HepG2 (cell line): ENCODE measurements at regions not wholly inside any gene's neighbourhood (a gene's known extent, or its start where the extent isn't known, plus 50 kb on each side); places are given as distances from the start of the nearest gene placed in this dataset.
A peak's percentile ranks its signal among the peaks of the same experiment; 100 is the strongest.

Source experiments
- ATAC-seq: fragments of 200-7000 bp; cut with Tn5 transposase; 3 replicates; pipeline ENCODE4 v1.9.1; 2020; ENCODE audit warnings: mild to moderate bottlenecking, moderate library complexity
- BruUV-seq: library from RNA; stranded (reverse); fragments of 400-500 nt; replicated peaks from 2 replicates; lab custom pipeline; 2021; lab: Mats Ljungman, UMichigan
- CTCF ChIA-PET: fragments of 300-600 bp; formaldehyde crosslinking; extraction: SDS; loops from one replicate; lab custom pipeline; 2021; ENCODE audit warnings: low total read pairs, inconsistent platforms, low intra/inter-chr PET ratio; lab: Yijun Ruan, JAX
- POLR2A ChIA-PET: fragments of 350-600 bp; sonication (Branson Sonifier 250); formaldehyde crosslinking; loops from one replicate; lab custom pipeline; 2020; ENCODE audit warnings: antibody characterized with exemption, inconsistent platforms; lab: Yijun Ruan, JAX
- DNase-seq: peaks from one replicate; pipeline ENCODE4 v3.0.0-alpha.2; 2015; ENCODE audit warnings: low spot score
- FAIRE-seq: peaks from 3 replicates; lab custom pipeline; 2011; peaks lifted over from hg19 to GRCh38; lab: Jason Lieb, UNC
- H2AFZ ChIP-seq: one replicate; pipeline ENCODE4 v1.6.1; 2011; ENCODE audit warnings: low read length, inconsistent platforms
- H3K27ac ChIP-seq: fragments of 300-600 bp; 3 replicates; pipeline ENCODE4 v1.8.0; 2011; ENCODE audit warnings: mixed run types, mild to moderate bottlenecking, mixed read lengths, low read length, inconsistent platforms; ENCODE audit not compliant: insufficient read depth; ENCODE audit errors: extremely low read length
- H3K27me3 ChIP-seq, 2 experiments: fragments of 200-600 bp in 1 of 2; 2 replicates in 1 of 2; 3 replicates in 1 of 2; pipeline versions ENCODE4 v1.6.0 to v1.8.0; 2011; ENCODE audit warnings: low read length in 2 of 2, mild to moderate bottlenecking in 2 of 2, moderate library complexity in 2 of 2, inconsistent platforms in 1 of 2; ENCODE audit not compliant: insufficient read depth in 2 of 2, control insufficient read depth in 1 of 2
- H3K36me3 ChIP-seq, 2 experiments: fragments of 200-600 bp in 1 of 2; replicated peaks in 1 of 2; 2 replicates in 1 of 2; 3 replicates in 1 of 2; pipeline versions ENCODE4 v1.5.1 to v1.8.0; 2011; ENCODE audit warnings: low read length in 2 of 2, inconsistent platforms in 1 of 2; ENCODE audit not compliant: insufficient read depth in 2 of 2, control insufficient read depth in 1 of 2
- H3K4me1 ChIP-seq: 2 replicates; pipeline ENCODE4 v1.5.1; 2012; ENCODE audit warnings: low read length, inconsistent platforms; ENCODE audit not compliant: insufficient read depth
- H3K4me2 ChIP-seq: 2 replicates; pipeline ENCODE4 v1.6.0; 2011; ENCODE audit warnings: low read depth, low read length, inconsistent platforms
- H3K4me3 ChIP-seq, 3 experiments: fragments of 200-600 bp in 1 of 3; sonication (generic), shearing (Covaris generic) in 1 of 3; replicated peaks in 1 of 3; 2 replicates each; pipeline ENCODE4 v1.5.1; 2011 to 2016; ENCODE audit warnings: low read length in 3 of 3, inconsistent platforms in 2 of 3, low read depth in 2 of 3, mild to moderate bottlenecking in 2 of 3, control low read depth in 1 of 3, mixed read lengths in 1 of 3; ENCODE audit not compliant: insufficient read depth in 1 of 3
- H3K79me2 ChIP-seq: one replicate; pipeline ENCODE4 v1.6.1; 2011; ENCODE audit warnings: low read length, inconsistent platforms; ENCODE audit not compliant: insufficient read depth
- H3K9ac ChIP-seq: 2 replicates; pipeline ENCODE4 v1.6.0; 2011; ENCODE audit warnings: mild to moderate bottlenecking, low read depth, low read length, inconsistent platforms; ENCODE audit not compliant: insufficient read depth
- H3K9me3 ChIP-seq: 2 replicates; pipeline ENCODE4 v1.5.1; 2012; ENCODE audit warnings: mild to moderate bottlenecking, low read length
- H4K20me1 ChIP-seq: 2 replicates; pipeline ENCODE4 v1.6.0; 2011; ENCODE audit warnings: inconsistent platforms, mild to moderate bottlenecking, low read length, moderate library complexity; ENCODE audit not compliant: insufficient read depth
- CHD2 ChIP-seq: IDR thresholded peaks from 2 replicates; pipeline ENCODE4 v1.6.1; 2011; ENCODE audit warnings: low read depth, low read length, improper control_type of control experiment
- CREBL2 ChIP-seq: sonication (generic); formaldehyde crosslinking; IDR thresholded peaks from 2 replicates; pipeline ENCODE4 v1.8.1; 2023; ENCODE audit warnings: missing genetic modification reagents, mild to moderate bottlenecking, borderline replicate concordance
- NRL ChIP-seq: sonication (generic); formaldehyde crosslinking; IDR thresholded peaks from 2 replicates; pipeline ENCODE4 v1.5.0; 2020; ENCODE audit warnings: missing genetic modification reagents, mild to moderate bottlenecking, moderate library complexity, borderline replicate concordance
- PITX1 ChIP-seq: sonication (generic); formaldehyde crosslinking; IDR thresholded peaks from 2 replicates; pipeline ENCODE4 v1.5.1; 2020; ENCODE audit warnings: mild to moderate bottlenecking, missing genetic modification reagents
- RORA ChIP-seq: sonication (generic); formaldehyde crosslinking; IDR thresholded peaks from 2 replicates; pipeline ENCODE4 v1.5.0; 2020; ENCODE audit warnings: mild to moderate bottlenecking, missing genetic modification reagents, moderate library complexity
- SP4 ChIP-seq: sonication (generic); formaldehyde crosslinking; IDR thresholded peaks from 2 replicates; pipeline ENCODE4 v1.8.1; 2023; ENCODE audit warnings: mild to moderate bottlenecking, missing genetic modification reagents
- SRF ChIP-seq: IDR thresholded peaks from 2 replicates; pipeline ENCODE4 v1.6.1; 2011; ENCODE audit warnings: mild to moderate bottlenecking, low read depth, low read length, moderate library complexity
- ZNF263 ChIP-seq: sonication (generic); formaldehyde crosslinking; IDR thresholded peaks from 2 replicates; pipeline ENCODE4 v1.4.0; 2020; ENCODE audit warnings: missing genetic modification reagents
- ZNF790 ChIP-seq: sonication (generic); formaldehyde crosslinking; IDR thresholded peaks from 2 replicates; pipeline ENCODE4 v1.8.0; 2022; ENCODE audit warnings: missing genetic modification reagents, mild to moderate bottlenecking, borderline replicate concordance
- ZSCAN20 ChIP-seq: sonication (generic); formaldehyde crosslinking; IDR thresholded peaks from 2 replicates; pipeline ENCODE4 v1.4.0; 2020; ENCODE audit warnings: missing genetic modification reagents, mild to moderate bottlenecking, borderline replicate concordance
- ZSCAN30 ChIP-seq: sonication (generic); formaldehyde crosslinking; IDR thresholded peaks from 2 replicates; pipeline ENCODE4 v1.5.0; 2020; ENCODE audit warnings: mild to moderate bottlenecking, missing genetic modification reagents
- WGBS: methylation state at CpG from one replicate; pipeline ENCODE4 v1.1.6; 2017; ENCODE audit warnings: low lambda C conversion rate; 5-methylcytosine and 5-hydroxymethylcytosine counted together
- in situ Hi-C: cut with HindIII; loops from 2 replicates; pipeline ENCODE4 v1.10.0; 2017; ENCODE audit warnings: low pct_unique_long_range_greater_than_20kb; ENCODE audit not compliant: extremely low pct_ligation_motif_present
- intact Hi-C: fragments of 100-400 bp; cut with micrococcal nuclease; formaldehyde crosslinking; loops from one replicate; pipeline ENCODE4 v1.10.0; 2022; ENCODE audit not compliant: unreplicated experiment
- TF ChIP-seq, protein P1 (sequence below): IDR thresholded peaks from 2 replicates; pipeline ENCODE4 v1.6.1; 2016; ENCODE audit warnings: low read depth, missing genetic modification reagents, missing compliant biosample characterization

DNA sequence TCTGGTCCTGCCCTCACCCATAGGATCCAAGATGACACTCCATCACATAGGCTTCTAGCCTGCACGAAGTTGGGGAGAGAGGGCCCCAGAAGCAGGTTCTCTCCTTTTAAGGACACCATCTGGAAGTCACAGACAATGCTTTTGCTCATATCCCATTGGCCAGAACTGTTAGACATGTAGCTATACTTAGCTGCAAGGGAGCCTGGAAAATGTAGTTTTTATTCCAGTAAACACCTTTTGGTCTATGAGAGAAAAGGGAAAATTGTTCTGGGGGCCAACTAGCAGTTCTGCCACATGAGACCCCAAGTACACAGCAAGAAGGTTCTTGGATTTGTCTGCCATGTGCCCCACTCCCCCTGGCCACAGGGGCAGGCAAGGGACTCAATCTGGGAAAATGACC, 206.1 kb downstream of the ZFP36L2 start:
- 83% methylated on average over 1 of the region's 1 CpG for WGBS
- peaks cover 15% of the 10 kb centered on the region for H3K9me3 ChIP-seq
- POLR2A ChIA-PET, result interaction anchor here (3.4 to 24.4 kb wide), 2 partner anchors 13 to 43 kb away, joined by 86 to 555 read pairs; no protein-coding TSS in a partner anchor
- no peaks in the 10 kb centered on the region for H4K20me1 ChIP-seq
- TF ChIP-seq CREBL2 (CRISPR knock-in tag) (0 out of 2 replicates have a peak, but pooled peaks have one; percentile 41), RORA (CRISPR knock-in tag) (no peak)
- TF ChIP-seq, all 625 proteins: peak for 1
- no peak for ATAC-seq
- no peak overlapping the region for H3K4me2 ChIP-seq
- H3K27ac ChIP-seq, result no peak overlapping the region
- intact Hi-C loops (loop anchor here (5.0 kb wide), 3 partner anchors 107 to 462 kb away; partner anchors contain the start of gene ZFP36L2), in situ Hi-C loops (loop anchor here (5.0 to 10.0 kb wide), 3 partner anchors 43 to 465 kb away; no protein-coding TSS in a partner anchor)
- no peak overlapping the region for H2AFZ ChIP-seq
- no peaks in the 10 kb centered on the region for H3K36me3 ChIP-seq
- H3K79me2 ChIP-seq, result no peaks in the 10 kb centered on the region
- peaks cover 65% of the 10 kb centered on the region for H3K4me1 ChIP-seq
- no peak overlapping the region for H3K4me3 ChIP-seq
- no peak for DNase-seq
- FAIRE-seq, result no peak
- CTCF ChIA-PET, result no interaction called here
- H3K9ac ChIP-seq, result no peak overlapping the region; the same call in 1 of the 2 replicates
- no TSS peak for BruUV-seq
- H3K27me3 ChIP-seq, result no peaks in the 10 kb centered on the region

DNA sequence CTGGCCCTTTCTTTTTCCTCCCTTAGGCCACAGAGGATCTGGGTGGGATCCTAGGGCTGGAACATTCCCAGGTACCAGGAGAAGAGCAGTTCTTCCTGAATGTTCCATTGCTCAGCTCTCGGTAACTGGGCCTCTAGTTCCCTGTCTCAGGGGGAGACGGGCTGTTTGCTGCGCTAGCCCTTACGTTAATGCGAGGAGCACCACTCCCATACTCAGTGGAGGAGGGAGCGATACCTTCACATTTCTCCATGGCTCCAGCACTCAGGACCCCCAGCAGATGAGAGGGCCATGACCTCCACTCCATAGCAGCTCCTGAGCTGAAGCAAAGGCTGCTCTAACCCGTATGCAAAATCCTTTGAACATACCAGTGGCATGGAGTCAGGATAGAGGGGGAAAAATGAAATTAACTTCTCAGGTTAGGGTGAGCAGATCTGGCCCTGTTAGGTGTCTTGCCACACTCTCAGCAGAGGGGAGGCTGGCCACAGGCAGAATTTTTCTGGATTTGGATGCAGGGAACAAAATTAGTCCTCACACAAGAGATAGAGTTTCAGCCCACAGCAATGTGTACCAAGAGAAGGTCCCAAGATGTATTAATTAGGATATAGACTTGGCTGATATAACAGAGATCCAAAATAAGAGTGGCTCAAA, 206.7 kb downstream of the ZFP36L2 start:
- no peak overlapping the region; the same call in 1 of the 2 replicates for H3K9ac ChIP-seq
- no peak overlapping the region for H3K4me2 ChIP-seq
- no peaks in the 10 kb centered on the region for H3K27me3 ChIP-seq
- CTCF ChIA-PET, result no interaction called here
- H3K4me3 ChIP-seq, result no peak overlapping the region
- H3K9me3 ChIP-seq, result peaks cover 15% of the 10 kb centered on the region
- H4K20me1 ChIP-seq, result no peaks in the 10 kb centered on the region
- ATAC-seq (no peak), FAIRE-seq (no peak), DNase-seq (no peak)
- H3K27ac ChIP-seq, result no peak overlapping the region
- peaks cover 64% of the 10 kb centered on the region for H3K4me1 ChIP-seq
- H3K36me3 ChIP-seq, result no peaks in the 10 kb centered on the region
- no peaks in the 10 kb centered on the region for H3K79me2 ChIP-seq
- no TSS peak for BruUV-seq
- H2AFZ ChIP-seq, result no peak overlapping the region
- in situ Hi-C loops, result loop anchor here (5.0 to 10.0 kb wide), 3 partner anchors 42 to 465 kb away; no protein-coding TSS in a partner anchor
- WGBS, result 96% methylated on average over 7 of the region's 7 CpGs
- POLR2A ChIA-PET, result interaction anchor here (3.4 to 24.4 kb wide), 2 partner anchors 12 to 42 kb away, joined by 86 to 555 read pairs; no protein-coding TSS in a partner anchor
- intact Hi-C loops, result loop anchor here (5.0 kb wide), 3 partner anchors 108 to 463 kb away; partner anchors contain the start of gene ZFP36L2
- TF ChIP-seq ZSCAN20 (CRISPR knock-in tag) (no peak), SRF (no peak), CHD2 (no peak), ZNF790 (CRISPR knock-in tag) (no peak), NRL (CRISPR knock-in tag) (no peak), ZNF263 (CRISPR knock-in tag) (peak; percentile 43; the same call in 1 of the 2 replicates), PITX1 (CRISPR knock-in tag) (no peak), ZSCAN30 (CRISPR knock-in tag) (peak; percentile 44; the same call in 1 of the 2 replicates), SP4 (CRISPR knock-in tag) (peak; percentile 48; the same call in 1 of the 2 replicates)
- TF ChIP-seq, protein P1, sequence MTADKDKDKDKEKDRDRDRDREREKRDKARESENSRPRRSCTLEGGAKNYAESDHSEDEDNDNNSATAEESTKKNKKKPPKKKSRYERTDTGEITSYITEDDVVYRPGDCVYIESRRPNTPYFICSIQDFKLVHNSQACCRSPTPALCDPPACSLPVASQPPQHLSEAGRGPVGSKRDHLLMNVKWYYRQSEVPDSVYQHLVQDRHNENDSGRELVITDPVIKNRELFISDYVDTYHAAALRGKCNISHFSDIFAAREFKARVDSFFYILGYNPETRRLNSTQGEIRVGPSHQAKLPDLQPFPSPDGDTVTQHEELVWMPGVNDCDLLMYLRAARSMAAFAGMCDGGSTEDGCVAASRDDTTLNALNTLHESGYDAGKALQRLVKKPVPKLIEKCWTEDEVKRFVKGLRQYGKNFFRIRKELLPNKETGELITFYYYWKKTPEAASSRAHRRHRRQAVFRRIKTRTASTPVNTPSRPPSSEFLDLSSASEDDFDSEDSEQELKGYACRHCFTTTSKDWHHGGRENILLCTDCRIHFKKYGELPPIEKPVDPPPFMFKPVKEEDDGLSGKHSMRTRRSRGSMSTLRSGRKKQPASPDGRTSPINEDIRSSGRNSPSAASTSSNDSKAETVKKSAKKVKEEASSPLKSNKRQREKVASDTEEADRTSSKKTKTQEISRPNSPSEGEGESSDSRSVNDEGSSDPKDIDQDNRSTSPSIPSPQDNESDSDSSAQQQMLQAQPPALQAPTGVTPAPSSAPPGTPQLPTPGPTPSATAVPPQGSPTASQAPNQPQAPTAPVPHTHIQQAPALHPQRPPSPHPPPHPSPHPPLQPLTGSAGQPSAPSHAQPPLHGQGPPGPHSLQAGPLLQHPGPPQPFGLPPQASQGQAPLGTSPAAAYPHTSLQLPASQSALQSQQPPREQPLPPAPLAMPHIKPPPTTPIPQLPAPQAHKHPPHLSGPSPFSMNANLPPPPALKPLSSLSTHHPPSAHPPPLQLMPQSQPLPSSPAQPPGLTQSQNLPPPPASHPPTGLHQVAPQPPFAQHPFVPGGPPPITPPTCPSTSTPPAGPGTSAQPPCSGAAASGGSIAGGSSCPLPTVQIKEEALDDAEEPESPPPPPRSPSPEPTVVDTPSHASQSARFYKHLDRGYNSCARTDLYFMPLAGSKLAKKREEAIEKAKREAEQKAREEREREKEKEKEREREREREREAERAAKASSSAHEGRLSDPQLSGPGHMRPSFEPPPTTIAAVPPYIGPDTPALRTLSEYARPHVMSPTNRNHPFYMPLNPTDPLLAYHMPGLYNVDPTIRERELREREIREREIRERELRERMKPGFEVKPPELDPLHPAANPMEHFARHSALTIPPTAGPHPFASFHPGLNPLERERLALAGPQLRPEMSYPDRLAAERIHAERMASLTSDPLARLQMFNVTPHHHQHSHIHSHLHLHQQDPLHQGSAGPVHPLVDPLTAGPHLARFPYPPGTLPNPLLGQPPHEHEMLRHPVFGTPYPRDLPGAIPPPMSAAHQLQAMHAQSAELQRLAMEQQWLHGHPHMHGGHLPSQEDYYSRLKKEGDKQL, result no peak
